ENCODE measurements at regions not wholly inside any gene's neighbourhood (a gene's known extent, or its start where the extent isn't known, plus 50 kb on each side); places are given as distances from the start of the nearest gene placed in this dataset.

DNA sequence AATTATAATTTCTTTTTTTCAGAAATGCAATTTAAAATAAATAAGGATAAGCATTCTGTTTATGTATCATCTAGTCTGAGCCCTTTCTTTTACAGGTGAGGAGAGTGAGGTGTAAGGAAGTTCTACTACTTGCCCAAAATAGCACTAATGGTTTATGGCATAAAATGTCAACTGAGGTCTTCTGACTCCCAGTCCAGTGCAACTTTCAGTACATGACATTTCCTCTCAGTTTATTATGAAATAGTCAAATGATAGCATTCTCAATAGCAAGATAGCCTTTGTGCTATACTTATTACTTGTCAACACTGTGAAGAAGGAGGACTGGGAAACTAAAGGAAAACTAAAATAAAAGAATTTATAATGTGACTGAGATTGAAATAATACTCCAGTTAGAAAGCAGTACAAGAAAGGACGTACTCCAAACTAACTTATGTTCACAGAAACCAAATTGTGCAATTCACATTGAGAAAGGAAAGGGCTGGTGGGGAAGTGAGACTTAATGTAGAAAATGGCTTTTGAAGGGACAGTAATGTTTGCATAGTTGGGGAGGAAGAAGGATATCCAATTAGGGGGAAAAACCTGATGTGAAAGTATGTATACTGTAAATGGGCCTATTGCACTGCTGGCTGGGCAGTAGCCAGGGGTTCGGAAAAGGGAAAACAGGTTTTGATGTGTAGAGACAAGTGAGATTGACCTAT is 166.7 kb upstream of the ZEB2 start:
- TF ChIP-seq, protein P1, sequence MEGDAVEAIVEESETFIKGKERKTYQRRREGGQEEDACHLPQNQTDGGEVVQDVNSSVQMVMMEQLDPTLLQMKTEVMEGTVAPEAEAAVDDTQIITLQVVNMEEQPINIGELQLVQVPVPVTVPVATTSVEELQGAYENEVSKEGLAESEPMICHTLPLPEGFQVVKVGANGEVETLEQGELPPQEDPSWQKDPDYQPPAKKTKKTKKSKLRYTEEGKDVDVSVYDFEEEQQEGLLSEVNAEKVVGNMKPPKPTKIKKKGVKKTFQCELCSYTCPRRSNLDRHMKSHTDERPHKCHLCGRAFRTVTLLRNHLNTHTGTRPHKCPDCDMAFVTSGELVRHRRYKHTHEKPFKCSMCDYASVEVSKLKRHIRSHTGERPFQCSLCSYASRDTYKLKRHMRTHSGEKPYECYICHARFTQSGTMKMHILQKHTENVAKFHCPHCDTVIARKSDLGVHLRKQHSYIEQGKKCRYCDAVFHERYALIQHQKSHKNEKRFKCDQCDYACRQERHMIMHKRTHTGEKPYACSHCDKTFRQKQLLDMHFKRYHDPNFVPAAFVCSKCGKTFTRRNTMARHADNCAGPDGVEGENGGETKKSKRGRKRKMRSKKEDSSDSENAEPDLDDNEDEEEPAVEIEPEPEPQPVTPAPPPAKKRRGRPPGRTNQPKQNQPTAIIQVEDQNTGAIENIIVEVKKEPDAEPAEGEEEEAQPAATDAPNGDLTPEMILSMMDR (IDR thresholded peaks at IDR 0.05), result no peak
- TF ChIP-seq POLR2AphosphoS5 (IDR thresholded peaks at IDR 0.05; ENCODE audit: low read depth, low read length), result no peak
- no peak for TF ChIP-seq SIN3A (IDR thresholded peaks at IDR 0.05; ENCODE audit: borderline replicate concordance, insufficient read depth, low read depth, low read length)
